ENCODE measurements at regions not wholly inside any gene's neighbourhood (a gene's known extent, or its start where the extent isn't known, plus 50 kb on each side); places are given as distances from the start of the nearest gene placed in this dataset.

- TF ChIP-seq CTCF (IDR thresholded peaks at IDR 0.05) (no peak), POLR2A (IDR thresholded peaks at IDR 0.05) (no peak)
These were observed 179.3 kb upstream of the RIMS1 start for GRCh38 chr6:71707059-71707458.

All from prostate gland (tissue), 2 donors.